ENCODE measurements at regions not wholly inside any gene's neighbourhood (a gene's known extent, or its start where the extent isn't known, plus 50 kb on each side); places are given as distances from the start of the nearest gene placed in this dataset.
A peak's percentile ranks its signal among the peaks of the same experiment; 100 is the strongest.

GRCh38 chr16:87063543-87063942 lies 253.6 kb downstream of the C16orf95 start:
- Mint-ChIP-seq H3K4me1 (ENCODE audit: low read depth) (peaks cover 63% of the 10 kb centered on the region), H3K27me3 (ENCODE audit: low read depth) (no peaks in the 10 kb centered on the region), H3K9me3 (ENCODE audit: low read depth) (no peaks in the 10 kb centered on the region), H3K4me3 (ENCODE audit: unreplicated experiment) (no peak overlapping the region), H3K27ac (ENCODE audit: unreplicated experiment) (no peak overlapping the region), H3K36me3 (ENCODE audit: low read depth) (no peaks in the 10 kb centered on the region)
- no peak for TF ChIP-seq CTCF (IDR thresholded peaks at IDR 0.05)
- DNase-seq (ENCODE audit: low spot score): no peak

GRCh38 chr16:87064731-87065445 lies 252.3 kb downstream of the C16orf95 start:
- H3K36me3 Mint-ChIP-seq (ENCODE audit: low read depth): no peaks in the 10 kb centered on the region
- no peaks in the 10 kb centered on the region for H3K27me3 Mint-ChIP-seq (ENCODE audit: low read depth)
- TF ChIP-seq CTCF (IDR thresholded peaks at IDR 0.05): no peak
- no peak for DNase-seq (ENCODE audit: low spot score)
- H3K4me1 Mint-ChIP-seq (ENCODE audit: low read depth): peaks cover 60% of the 10 kb centered on the region
- no peaks in the 10 kb centered on the region for H3K9me3 Mint-ChIP-seq (ENCODE audit: low read depth)
- H3K27ac Mint-ChIP-seq (ENCODE audit: unreplicated experiment): peak overlapping the region; percentile 68
- H3K4me3 Mint-ChIP-seq (ENCODE audit: unreplicated experiment): peak overlapping the region; percentile 60

GRCh38 chr16:87065446-87066132 lies 251.6 kb downstream of the C16orf95 start:
- TF ChIP-seq CTCF (IDR thresholded peaks at IDR 0.05): no peak
- Mint-ChIP-seq H3K4me1 (ENCODE audit: low read depth) (peaks cover 53% of the 10 kb centered on the region), H3K27ac (ENCODE audit: unreplicated experiment) (no peak overlapping the region), H3K9me3 (ENCODE audit: low read depth) (no peaks in the 10 kb centered on the region), H3K27me3 (ENCODE audit: low read depth) (no peaks in the 10 kb centered on the region), H3K4me3 (ENCODE audit: unreplicated experiment) (peak overlapping the region; percentile 5), H3K36me3 (ENCODE audit: low read depth) (no peaks in the 10 kb centered on the region)
- no peak for DNase-seq (ENCODE audit: low spot score)

GRCh38 chr16:87066133-87067002 lies 250.8 kb downstream of the C16orf95 start:
- Mint-ChIP-seq H3K27me3 (ENCODE audit: low read depth) (no peaks in the 10 kb centered on the region), H3K36me3 (ENCODE audit: low read depth) (no peaks in the 10 kb centered on the region), H3K4me1 (ENCODE audit: low read depth) (peaks cover 46% of the 10 kb centered on the region), H3K27ac (ENCODE audit: unreplicated experiment) (no peak overlapping the region), H3K9me3 (ENCODE audit: low read depth) (no peaks in the 10 kb centered on the region), H3K4me3 (ENCODE audit: unreplicated experiment) (no peak overlapping the region)
- TF ChIP-seq CTCF (IDR thresholded peaks at IDR 0.05): no peak
- DNase-seq (ENCODE audit: low spot score): no peak

GRCh38 chr16:87067003-87067556 lies 250.1 kb downstream of the C16orf95 start:
- no peaks in the 10 kb centered on the region for H3K36me3 Mint-ChIP-seq (ENCODE audit: low read depth)
- no peak overlapping the region for H3K27ac Mint-ChIP-seq (ENCODE audit: unreplicated experiment)
- no peak for DNase-seq (ENCODE audit: low spot score)
- no peaks in the 10 kb centered on the region for H3K27me3 Mint-ChIP-seq (ENCODE audit: low read depth)
- no peaks in the 10 kb centered on the region for H3K9me3 Mint-ChIP-seq (ENCODE audit: low read depth)
- H3K4me1 Mint-ChIP-seq (ENCODE audit: low read depth): peaks cover 42% of the 10 kb centered on the region
- no peak overlapping the region for H3K4me3 Mint-ChIP-seq (ENCODE audit: unreplicated experiment)
- TF ChIP-seq CTCF (IDR thresholded peaks at IDR 0.05): no peak
